NCI-H2107 treated with DMSO at 0.1 percent for 48 hours (cell line): ENCODE measurements at regions not wholly inside any gene's neighbourhood (a gene's known extent, or its start where the extent isn't known, plus 50 kb on each side); places are given as distances from the start of the nearest gene placed in this dataset.

Source experiments
- DNase-seq: peaks from one replicate; lab custom pipeline; 2025; ENCODE audit not compliant: unreplicated experiment; lab: John Stamatoyannopoulos, UW

DNA sequence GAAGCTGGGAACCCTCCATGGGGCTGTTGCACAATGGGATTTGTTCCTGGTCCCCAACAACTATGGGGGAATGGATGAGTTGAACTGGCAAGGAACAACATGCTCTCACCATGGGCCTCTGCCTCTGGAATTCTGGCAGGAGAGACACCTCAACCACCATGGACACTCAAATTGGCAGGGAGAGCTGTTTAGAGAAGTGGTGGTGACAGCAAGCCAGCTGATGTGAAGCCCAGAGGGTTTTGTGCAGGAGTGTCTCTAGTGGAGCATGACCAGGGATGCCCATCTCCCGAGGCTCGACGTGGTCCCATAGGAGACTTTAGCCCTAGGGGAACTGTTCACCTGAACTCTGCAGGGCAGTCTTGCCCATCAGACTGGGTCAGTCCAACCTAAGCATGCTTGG, 345.2 kb upstream of the CCDC196 start:
- no peak for DNase-seq

DNA sequence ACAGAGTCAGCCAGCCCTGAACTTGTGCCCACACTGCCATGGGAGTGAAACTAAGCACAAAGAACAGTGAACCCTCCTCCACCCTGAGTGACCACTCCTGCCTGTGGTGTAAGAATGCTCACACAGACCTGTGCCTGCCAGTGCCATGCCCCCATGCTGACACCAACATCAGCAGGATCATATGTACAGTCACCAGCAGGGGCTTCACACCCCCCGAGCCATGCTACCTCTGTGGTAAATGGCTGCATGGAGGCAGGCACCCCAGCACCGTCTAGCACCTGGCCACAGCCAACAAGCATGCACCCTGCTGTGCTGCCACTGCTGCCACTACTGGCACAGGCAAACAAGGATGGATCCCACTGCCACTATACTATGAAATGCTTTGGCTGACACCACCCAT, 344.4 kb upstream of the CCDC196 start:
- DNase-seq = no peak

DNA sequence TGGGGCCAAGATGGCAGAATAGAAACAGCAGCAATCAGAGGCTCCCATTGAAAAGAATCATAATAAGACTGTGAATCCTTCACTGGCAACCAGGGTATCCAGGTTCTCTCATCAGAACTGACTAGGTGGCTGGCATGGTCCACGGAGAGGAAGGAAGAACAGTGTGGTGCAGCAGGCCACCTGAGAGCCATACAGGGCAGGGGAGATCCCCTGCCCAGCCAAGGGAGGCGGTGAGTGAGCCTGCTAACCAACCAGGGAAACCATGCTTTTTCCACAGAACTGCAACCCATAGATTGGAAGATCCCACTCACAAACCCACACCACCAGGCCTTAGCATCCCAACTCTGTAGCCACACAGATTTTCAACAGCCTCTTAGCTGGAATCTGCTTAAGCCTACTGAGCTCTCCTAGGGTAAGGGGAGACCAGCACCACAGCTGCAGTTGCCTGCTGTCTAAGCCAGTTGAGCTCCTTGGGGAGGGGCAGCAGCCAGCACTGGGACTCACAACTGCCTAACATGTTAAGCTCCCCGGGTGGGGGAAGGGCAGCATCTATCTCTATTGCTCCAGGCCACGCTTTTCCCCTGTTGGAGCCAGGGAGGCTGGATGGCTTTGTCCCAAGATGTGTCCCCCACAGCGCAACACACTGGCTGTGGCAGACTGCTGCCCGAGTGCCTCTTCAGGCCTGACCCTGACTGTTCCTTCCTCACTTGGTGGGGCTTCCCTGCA, 342.6 kb upstream of the CCDC196 start:
- no peak for DNase-seq

DNA sequence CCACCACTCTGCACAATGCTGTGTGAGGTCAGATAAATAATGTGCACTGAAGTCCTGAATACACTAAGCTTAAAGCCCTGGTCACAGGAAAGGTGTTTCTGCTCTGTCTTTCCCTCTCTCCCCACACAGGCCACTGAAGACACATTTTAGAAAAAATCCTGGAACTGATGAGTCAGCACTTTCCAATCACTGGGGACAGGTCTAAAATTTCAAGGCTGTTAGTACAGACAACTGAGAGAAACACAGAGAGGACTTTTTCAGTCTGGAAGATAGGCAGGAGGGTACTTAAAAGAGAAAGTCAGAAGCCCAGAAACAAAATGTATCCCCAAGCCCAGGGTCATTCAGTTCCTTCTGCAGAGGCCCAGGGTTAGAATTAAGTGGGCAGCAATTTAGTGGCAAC, 333.9 kb upstream of the CCDC196 start:
- no peak for DNase-seq

DNA sequence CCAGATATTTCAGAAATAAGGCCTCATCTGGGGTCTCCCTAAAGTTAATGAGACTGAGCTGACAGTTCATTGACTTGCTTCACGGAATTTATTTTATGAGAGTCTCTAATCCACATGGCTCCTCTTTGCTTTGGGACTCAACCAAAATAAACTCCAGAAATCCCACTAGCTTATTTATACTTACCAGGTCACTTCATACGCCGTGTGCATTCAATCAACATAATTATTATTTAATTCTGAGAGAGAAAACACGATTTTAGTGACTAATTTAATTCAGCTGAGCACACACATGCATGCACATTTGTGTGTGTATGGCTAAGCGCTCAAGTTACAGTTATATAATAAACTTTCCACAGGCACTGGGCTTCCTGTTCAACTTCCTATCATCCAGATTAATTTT, 333.4 kb upstream of the CCDC196 start:
- no peak for DNase-seq

DNA sequence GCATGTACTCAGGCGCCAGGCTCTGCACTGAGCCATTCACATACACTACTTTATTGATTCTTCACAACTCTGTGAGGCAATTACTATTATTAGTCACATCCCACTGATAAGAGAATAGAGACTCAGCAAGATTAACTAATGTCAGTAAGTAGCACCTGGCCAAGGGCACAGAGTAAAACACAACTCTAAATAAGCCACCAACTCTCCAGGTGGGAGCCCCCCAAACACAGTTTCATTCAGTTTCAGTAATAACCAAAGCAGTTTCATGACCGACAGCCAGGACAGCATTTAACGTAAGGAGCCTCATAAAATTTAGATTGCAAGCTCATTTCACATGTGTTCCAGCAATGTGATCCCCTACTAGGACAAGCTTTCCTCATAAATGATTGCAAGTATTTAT, 323.1 kb upstream of the CCDC196 start:
- no peak for DNase-seq

DNA sequence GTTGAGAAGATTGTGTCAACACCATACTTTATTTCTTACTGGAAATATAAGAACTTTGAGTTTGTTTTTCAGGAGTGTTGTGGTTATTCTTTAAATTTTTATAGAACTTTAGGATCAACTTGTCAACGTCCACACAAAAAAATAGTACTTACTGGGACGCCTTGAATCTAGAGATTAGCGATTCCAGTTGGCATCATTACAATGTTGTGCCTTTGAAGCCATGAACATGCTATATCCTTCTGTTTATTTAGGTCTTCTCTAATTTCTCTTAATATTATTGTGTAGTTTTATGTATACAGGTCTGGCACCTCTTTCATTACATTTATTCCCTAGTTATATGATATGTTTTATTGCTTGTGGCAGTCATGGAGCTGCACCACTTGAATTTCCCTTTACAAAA, 320.8 kb upstream of the CCDC196 start:
- DNase-seq = no peak

DNA sequence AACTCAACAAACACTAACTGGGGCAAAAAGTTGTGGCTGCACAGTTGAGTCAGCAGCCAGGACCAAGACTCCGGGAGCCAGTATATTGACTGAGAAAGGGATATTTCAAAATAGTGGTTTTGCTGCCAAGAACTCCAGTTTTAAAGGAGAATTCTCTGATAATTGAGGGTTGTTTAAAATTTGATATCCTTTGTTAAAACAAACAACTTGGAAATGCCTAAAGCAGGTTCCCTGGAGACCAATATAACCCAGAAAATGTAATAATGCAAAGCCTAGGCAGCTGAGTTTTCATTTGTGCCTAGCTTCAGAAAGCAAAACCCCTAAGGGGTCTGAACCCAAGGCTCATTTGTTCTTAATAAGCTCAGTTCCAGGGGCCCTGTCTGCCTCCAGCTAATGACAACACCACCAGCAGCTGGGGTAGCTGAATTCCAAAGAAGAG, 311.7 kb upstream of the CCDC196 start:
- DNase-seq = no peak

DNA sequence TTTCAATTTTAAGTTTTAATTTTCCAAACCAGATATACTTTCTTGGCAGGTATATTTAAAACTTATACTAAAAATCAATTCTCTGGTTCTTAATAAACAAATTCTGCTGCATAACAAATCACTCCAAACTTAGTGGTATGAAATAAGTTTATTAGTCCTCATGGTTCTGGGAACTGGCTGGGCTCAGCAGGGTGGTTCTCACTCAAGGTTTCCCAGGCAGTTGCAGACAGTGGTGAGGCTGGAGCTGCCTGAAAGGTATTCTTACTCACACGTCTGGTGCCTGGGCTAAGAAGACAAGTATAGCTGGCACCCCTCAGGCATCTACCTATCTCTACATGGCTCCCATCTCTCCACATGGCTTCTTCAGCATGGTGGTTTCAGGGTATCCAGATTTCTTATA, 308.2 kb upstream of the CCDC196 start:
- DNase-seq = no peak

DNA sequence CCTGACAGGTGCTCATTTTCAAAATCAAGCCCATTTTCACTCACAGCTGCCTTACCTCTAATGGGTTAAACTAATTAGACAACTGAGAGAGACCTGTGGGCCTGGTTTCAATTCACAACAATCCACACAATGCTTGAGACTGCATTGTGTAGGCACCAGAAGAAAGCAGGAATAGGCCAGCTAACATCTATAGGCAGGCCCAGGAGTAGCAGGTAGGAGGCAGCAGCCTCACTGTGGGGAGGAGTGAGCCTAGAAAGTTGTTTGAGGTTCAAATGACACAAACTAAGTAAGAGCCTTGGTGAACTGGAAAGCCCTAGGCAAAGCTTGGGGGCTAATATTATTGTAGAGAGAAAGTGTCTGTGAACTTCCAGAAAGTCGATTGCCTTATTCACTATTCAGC, 289.5 kb upstream of the CCDC196 start:
- DNase-seq = no peak

DNA sequence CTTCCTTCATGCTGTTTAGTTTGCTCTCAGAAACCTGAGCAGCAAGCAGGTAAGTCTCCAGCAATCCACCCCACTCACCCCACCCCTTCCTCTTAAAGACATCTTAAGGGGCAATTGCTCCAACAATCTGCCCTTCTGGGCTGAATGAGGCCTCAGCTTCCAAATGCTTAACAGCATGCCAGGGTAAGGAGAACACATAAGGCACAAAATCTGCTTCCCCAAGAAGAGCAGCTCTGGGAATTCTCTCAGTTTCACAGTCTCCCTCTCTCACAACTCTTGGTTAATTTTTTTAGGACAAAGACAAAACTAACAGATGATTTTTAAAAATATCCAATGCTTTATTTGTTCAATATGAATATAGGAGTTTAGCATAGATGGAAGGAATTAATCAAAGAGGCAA, 288.9 kb upstream of the CCDC196 start:
- no peak for DNase-seq

DNA sequence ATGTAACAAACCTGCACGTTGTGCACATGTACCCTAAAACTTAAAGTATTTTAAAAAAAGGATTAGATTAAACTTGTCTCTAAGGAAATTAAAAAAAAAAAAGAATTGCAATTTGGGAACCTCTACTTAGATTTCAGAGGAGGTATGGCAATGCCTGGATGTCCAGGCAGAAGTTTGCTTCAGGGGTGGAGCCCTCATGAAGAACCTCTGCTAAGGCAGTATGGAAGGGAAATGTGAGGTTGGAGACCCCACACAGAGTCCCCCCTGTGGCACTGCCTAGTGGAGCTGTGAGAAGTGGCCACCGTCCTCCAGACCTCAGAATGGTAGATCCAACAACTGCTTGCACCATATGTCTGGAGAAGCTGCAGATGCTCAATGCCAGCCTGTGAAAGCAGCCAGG, 279.6 kb upstream of the CCDC196 start:
- DNase-seq = no peak

DNA sequence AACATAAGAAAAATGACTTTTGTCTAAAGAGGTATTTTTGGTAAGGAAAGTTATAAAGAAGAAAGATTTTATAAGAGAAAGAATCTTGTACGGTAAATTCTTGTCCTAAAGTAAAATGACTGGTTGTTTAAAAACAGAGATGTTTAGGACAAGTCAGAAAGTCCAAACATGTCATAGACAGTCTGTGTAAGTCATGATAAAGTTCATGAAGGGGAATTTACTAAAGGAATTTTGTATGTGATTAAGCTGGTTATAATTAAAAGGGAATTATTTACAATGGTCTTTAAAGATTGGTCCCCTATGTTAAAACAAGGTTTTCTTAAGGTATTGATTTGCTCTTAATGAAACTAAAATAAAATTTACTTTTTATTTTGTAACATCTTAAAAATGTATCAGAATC, 269.4 kb upstream of the CCDC196 start:
- DNase-seq = no peak

DNA sequence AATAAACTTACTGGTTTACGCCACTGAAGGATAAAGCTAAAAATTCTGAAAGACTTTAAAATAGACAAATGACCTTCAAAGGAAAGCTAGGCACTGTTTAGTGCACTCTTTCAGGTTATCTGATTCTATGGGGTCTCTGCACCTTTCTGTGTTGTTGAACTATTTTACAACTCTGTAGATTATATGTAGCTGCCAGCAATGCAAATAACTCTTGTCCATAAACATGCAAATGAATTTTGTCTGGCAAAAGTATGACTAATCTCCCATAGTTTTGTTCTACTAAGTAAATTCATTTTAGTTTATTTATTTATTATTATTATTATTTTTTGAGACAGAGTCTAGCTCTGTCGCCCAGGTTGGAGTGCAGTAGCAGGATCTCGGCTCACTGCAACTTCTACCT, 266.3 kb upstream of the CCDC196 start:
- no peak for DNase-seq

DNA sequence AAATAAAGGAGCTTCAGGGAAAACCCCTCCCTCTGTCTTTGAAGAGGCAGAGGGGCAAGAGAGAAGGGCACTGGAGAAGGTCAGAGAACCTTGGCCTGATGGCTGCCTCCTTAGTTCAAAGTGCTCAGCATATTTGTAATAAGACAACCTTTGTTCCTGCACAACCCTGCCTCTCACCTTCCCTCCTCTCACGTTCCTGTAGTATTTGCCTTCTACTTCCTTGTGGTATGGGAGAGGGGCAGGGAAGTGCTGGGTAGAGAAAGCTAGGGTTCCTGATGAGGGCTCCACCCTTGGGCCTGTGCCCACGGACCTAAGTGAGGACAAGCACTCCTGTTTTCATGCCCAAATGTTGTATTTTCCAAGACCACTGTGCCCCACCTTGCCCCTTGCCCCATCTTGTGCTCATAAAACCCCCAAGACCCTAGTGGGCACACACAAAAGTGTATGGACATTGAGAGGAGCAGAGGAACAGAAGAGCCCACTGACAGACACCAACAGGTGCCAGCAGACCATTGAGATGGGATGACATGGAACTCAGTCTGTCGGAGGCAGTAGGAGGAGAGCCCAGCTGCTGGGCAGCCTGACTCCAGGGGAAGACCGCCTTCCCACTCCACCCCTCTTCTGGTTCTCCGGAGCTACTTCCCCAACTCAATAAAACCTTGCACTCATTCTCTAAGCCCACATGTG, 261.5 kb upstream of the CCDC196 start:
- DNase-seq = no peak

DNA sequence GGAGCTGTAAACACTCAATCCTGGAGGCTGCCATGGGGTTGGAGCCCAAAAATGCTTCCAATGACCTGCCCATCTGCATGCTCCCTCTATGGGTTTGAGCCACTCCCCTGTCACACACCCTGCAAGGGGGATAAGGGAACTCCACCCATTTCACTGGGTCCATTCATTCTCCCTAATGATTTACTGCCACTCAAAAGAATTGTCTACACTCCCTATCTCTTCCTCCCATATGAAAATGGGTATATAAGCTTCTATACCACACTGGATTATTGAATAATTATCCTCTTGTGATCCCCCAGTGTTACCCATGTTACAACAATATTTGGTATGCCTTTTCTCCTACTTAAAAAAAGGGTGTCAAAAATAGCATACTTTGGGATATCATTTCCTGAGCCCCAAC, 260.8 kb upstream of the CCDC196 start:
- DNase-seq = no peak

DNA sequence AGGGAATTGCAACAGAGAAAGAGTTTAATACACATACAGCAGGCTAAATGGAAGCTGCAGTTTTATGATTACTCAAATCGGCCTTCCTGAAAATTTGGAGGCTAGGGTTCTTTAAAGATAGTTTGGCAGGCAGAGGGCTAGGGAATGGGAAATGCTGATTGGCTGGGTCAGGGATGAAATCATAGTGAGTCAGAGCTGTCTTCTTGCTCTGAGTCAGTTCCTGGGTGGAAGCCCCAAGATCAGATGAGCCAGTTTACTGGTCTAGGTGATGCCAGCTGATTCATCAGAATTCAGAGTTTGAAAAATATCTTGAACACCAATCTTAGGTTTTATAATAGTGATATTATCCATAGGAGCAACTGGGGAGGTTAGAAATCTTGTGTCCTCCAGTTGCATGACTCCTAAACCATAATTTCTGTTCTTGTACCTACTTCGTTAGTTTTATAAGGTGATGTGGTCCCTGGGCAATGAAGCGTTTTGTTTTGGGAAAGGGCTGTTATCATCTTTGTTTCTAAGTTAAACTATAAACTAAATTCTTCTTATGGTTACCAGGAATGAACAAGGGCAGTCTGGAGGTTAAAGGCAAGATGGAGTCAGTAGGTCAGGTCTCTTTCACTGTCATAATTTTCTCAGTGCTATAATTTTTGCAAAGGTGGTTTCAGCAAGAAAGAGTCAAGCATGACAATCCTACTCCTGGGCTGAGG, 257.8 kb upstream of the CCDC196 start:
- DNase-seq = no peak

DNA sequence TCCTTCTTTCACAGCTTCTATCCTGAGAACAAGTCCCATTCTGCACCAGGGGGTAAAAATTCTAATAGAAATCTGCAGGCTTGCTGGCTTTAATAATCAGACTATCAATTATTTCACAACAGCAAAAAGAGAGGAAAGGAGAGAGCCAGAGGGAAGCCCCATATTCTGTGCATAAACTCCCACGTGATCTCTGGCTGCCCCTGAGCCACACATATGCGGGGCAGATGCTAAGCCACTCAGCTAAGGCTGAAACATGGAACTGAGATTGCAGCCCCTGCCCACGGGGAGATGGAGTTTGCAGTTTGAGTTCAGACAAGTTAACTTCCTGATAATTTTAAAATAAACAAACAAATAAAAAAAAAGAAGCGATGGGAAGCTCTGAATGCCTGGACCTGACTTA, 254.4 kb upstream of the CCDC196 start:
- no peak for DNase-seq

DNA sequence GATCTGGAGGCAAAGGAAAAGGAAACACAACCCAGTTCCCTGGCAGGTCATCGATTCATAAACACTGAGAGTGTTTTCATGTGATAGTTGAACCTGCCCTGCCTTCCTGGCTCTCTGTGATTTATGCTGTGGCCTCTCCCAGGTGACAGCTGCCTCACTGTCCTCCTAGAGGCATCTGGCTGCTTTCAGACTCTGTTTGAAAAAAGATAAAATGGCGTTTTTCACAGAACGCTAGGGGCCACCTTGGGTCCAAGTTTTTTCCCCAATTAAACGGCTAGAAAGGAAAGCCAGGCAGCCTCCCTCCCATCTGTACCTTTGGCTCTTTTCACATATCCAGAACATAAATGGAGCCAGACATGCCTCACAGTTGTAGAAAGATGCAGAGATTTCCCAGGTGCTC, 252.6 kb upstream of the CCDC196 start:
- DNase-seq = no peak

DNA sequence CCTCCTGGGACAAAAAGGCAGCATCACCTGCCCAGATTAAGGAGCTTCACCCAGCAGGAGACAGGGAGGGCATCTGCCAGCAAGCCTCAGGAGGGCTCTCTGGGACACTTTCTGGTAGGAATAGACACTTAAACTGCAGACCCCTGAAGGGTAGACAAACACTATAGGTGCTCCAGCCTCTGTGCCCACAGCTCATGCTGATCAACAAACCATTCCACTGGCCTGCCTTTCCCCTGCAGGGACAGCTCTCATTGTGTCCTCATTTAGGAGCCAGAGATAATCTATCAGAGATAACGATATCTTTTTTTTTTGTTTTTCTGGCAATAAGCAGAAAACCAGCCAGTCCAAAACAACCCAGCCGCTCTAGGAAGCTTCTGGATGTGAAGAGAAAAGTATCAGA, 251.8 kb upstream of the CCDC196 start:
- DNase-seq = no peak

DNA sequence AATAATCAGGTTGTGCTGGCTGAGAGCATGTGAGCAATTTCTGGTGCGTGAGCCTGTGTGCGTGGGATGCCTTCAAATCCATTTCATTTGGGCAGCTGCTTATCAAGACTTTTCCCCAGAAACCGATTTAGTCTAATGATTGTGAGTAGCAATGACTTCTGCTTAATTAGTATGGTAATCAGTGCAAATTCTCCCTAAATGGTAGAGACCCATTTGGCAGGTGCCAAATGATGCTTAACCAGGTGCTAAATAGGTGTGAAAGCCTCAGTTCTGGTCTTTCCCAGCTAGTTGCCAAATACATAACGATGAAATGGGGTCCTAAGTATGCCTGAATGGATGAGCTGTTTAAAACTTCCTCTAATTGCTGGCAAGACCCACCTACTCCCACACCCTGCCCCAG, 248.4 kb upstream of the CCDC196 start:
- DNase-seq = no peak

DNA sequence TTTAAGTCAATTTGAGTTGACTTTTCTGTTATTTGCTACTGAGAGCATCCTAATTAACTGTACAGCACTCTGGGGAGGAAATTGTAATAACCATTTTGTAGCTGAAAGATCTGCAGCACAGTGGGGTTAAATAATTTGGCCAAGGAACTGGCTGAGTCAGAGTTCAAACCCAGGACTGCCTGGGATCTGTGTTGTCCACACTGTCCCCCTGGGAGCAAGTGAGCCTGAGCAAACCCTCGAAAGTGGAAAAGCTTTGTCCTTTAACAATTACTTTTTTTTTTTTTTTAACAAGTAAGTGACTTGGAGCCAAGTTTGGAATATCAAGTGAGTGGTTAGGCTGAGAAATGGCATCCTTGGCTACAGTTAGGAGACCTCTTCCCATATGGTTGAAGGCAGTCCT, 247.2 kb upstream of the CCDC196 start:
- no peak for DNase-seq
